ENCODE measurements at regions not wholly inside any gene's neighbourhood (a gene's known extent, or its start where the extent isn't known, plus 50 kb on each side); places are given as distances from the start of the nearest gene placed in this dataset.

- TF ChIP-seq TAF1 (IDR thresholded peaks at IDR 0.05; ENCODE audit: borderline replicate concordance, insufficient read depth, low read length), result no peak
- no peak for TF ChIP-seq POLR2AphosphoS5 (IDR thresholded peaks at IDR 0.05; ENCODE audit: low read depth, low read length)
- TF ChIP-seq, protein P1, sequence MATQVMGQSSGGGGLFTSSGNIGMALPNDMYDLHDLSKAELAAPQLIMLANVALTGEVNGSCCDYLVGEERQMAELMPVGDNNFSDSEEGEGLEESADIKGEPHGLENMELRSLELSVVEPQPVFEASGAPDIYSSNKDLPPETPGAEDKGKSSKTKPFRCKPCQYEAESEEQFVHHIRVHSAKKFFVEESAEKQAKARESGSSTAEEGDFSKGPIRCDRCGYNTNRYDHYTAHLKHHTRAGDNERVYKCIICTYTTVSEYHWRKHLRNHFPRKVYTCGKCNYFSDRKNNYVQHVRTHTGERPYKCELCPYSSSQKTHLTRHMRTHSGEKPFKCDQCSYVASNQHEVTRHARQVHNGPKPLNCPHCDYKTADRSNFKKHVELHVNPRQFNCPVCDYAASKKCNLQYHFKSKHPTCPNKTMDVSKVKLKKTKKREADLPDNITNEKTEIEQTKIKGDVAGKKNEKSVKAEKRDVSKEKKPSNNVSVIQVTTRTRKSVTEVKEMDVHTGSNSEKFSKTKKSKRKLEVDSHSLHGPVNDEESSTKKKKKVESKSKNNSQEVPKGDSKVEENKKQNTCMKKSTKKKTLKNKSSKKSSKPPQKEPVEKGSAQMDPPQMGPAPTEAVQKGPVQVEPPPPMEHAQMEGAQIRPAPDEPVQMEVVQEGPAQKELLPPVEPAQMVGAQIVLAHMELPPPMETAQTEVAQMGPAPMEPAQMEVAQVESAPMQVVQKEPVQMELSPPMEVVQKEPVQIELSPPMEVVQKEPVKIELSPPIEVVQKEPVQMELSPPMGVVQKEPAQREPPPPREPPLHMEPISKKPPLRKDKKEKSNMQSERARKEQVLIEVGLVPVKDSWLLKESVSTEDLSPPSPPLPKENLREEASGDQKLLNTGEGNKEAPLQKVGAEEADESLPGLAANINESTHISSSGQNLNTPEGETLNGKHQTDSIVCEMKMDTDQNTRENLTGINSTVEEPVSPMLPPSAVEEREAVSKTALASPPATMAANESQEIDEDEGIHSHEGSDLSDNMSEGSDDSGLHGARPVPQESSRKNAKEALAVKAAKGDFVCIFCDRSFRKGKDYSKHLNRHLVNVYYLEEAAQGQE (IDR thresholded peaks at IDR 0.05; ENCODE audit: insufficient read depth in 1 of 2, low read depth in 2 of 2, low read length in 2 of 2), result no peak
- no peak for TF ChIP-seq SIN3A (IDR thresholded peaks at IDR 0.05; ENCODE audit: borderline replicate concordance, insufficient read depth, low read length)
- no peak for TF ChIP-seq FOXP2 (optimal IDR thresholded peaks at IDR 0.05; ENCODE audit: borderline replicate concordance, extremely low read depth, extremely low read length, insufficient read depth)
Observed at GRCh38 chr3:177527182-177527581, 329.9 kb upstream of the TBL1XR1 start.
